ENCODE measurements at regions not wholly inside any gene's neighbourhood (a gene's known extent, or its start where the extent isn't known, plus 50 kb on each side); places are given as distances from the start of the nearest gene placed in this dataset.

DNA sequence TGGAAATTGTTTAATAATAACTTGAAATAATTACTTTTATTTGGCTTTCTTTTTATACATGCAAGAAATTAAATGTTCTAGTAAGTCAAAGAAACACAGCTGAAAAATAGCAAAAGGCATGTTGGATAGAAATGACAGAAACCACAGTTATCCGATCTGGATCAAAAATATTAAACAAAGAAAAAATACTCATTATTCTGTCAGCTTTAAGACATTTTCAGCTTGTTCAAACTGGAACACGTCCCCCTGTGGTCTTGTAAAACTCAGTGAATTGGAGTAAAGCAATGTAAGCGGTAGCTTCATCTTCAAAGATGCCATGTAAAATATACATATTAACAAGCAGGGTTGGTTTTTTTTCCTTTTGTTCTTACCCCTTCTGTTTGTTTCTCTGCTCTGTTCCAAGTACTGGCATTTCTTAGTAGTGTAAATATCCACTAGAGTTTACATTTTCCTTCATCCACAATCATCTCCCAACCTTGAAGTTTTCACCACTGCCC lies 223.4 kb downstream of the IGSF11 start:
- DNase-seq = no peak

DNA sequence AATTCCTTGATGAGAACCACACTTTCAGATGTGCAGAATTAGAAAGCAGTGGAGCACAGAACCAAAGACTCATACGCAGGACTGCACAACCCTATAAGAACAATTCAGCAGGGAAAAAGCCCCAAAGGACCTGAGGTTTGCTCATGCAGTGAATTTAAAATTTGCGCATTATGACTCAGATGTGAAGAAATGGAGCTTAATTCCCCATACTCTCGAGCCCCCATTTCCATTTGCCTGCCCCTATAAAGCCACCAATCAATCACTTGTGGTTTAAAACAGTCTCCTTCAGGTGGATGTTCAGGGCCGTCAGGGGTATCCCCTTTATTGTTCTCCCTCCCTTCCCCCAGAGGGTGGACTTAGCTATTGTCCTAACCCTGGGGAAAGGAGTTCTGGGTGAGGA lies 221.2 kb downstream of the IGSF11 start:
- no peak for DNase-seq

DNA sequence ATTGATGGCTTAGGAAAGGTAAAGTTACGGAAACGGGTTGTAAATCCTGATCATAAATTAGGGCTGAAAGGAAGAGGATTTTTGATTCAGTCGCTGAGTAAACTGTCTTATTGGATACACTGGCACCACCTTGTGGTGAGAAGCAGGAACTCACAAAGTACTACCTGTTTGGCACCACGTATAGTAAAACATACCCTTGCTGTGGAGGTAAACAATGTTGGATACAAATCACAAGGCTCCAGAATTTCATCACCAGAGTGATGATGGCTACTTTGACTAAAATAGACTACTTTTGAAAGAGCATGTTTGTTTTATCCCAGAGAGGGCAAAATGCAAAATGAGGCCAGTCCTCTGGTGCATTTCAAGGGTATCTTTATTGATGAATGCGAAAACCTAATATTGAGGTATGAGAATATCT lies 216.9 kb downstream of the IGSF11 start:
- DNase-seq = peak in 2 of 5 donors; percentile 3 to 37

DNA sequence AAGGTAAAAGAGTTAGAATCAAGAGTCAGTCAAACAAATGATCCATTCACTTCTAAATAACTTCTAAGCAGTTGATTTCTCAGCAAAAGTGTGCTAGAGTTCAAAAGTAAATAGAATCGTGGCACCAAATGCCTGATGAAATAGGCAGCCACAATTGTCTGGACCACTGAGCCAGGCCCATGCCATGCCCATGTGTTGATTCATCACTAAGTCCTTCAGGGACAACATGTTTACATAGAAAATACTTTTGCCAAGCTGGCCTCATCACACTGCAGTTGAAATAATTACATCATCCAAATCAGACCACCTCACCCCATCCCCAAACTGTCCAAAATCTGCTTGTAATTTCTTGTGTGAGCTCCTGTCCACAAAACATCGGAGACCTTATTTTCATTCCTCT lies 216.3 kb downstream of the IGSF11 start:
- no peak for DNase-seq

DNA sequence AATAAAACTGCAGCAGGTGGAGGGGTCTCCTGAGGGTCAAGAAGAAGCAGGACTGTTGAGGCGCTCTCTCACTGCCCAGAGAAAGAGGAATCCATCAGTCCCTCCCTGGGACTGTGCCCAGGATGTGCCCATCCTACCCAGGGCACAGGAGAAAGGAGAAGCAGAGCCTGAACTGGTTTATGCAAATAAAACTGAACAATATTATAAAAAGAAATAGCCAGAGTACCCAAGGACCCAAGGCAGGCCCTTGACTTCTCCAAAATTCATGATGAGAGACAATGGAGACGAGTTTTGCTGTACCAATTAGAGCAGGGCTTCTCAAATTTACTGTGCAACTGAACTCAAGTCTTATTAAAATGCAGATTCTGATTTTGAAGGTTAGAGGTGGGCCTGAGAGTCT lies 211.0 kb downstream of the IGSF11 start:
- no peak for DNase-seq

DNA sequence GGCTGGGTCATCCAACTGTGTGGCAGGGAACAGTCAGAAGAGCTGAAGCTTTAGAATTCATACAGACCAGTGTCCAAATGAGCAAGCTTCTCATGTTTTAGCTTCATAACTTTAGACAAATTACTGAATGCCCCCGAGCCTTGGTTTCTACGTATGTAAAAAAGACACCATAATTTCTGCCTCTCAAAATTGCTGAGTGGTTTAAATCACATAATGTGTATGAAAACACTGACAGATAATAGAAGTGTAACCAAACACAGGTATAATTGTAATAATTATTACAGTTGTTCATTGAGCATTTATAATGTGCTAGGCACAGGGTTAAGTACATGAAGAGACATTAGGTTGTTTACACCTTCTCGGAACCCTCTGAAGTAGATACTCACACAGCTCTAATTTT lies 207.2 kb downstream of the IGSF11 start:
- no peak for DNase-seq

DNA sequence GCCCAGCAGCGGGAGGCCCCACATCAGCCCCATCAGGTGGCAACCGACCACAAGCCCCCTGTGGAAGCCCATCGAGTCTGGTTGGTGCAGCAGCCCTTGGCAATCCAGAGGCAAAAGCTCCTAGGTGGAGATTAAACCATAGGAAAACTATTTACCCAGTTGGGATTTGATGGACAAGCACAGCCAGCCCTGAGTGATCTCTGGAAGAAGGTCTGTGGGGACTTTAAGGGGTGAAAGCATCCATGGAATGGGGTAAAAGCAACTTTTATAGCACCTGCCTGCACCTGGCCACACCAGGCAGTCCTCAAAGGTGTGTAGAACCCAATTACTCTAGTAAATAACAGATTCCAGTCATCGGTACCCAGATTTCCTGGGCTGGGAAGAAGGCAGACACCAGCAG lies 206.3 kb downstream of the IGSF11 start:
- no peak for DNase-seq

DNA sequence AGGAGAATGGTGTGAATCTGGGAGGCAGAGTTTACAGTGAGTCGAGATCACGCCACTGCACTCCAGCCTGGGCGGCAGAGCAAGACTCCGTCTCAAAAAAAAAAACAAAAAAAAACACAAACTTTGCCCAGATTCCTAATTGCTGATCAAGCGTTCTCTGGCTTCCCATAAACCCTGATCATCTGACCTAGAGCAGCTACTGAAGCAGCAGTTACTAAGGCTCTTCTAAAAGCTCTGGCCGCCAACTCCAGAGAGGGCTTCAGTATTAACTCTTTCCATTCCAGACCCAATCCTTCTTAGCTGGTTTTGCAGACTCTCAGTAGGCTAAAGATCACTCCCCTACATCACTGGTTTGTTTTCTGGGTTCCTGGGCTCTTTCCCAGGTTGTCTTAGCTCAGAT lies 201.6 kb downstream of the IGSF11 start:
- DNase-seq = no peak

DNA sequence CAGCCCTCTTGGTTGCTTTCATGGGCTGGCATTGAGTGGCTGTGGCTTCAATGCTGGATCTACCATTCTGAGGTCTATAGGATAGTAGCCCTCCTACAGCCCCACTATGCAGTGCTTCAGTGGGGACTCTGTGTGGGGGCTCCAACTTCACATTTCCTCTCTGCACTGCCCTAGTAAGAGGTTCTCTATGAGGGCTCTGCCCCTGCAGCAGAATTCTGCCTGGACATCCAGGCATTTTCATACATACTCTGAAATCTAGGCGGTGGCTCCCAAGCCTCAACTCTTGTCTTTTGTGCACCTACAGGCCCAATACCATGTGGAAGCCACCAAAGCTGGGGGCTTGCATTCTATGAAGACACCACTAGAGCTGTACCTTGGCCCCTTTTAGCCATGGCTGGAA lies 195.8 kb downstream of the IGSF11 start:
- DNase-seq = no peak

DNA sequence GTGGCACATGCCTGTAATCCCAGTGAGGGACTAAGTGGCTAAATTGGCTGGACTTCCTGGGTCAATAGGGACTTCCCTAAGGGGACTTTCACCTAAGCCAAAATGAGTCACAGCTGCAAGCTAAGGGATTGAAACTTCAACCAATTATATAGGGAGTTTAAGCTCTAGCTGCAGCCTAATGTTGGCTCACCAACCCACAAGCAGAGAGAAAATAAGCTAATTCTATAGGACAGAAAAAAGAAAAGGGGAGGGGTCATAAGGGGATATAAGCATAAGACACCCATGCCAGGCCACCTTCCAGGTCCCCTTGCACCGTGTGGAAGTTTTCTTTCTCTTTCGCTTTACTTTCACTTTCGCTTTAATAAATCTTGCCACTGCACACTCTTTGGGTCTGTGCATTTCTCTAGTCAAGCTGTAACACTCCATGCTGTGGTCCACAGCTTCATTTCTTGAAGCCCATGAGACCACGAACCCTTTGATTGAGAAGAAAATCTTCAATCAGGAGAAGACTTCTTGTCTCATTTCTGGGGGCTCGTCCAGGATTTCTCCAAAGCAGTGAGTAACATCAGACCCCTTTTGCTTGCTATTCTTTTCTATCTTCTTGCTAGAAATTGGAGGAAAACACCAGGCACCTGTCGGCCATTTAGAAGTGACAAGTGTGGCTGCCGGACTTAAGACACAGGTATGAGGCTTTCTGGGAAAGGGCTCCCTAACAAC lies 192.3 kb downstream of the IGSF11 start:
- no peak for DNase-seq

DNA sequence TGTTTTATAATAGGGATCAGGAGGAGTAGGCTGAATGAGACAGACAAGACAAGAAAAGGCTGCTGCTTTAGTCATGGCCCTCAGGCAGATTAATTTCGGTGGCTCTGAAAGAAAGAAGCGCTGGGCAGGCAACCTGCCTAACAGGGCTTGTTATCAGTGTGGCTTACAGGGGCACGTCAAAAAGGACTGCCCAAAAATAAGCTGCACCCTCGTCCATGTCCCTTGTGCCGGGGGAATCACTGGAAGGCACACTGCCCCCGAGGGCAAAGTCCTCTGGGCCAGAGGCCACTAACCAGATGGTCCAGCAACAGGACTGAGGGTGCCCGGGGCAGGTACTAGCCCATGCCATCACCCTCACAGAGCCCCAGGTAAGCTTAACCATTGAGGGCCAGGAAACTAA lies 188.5 kb downstream of the IGSF11 start:
- DNase-seq = no peak

Data from T-helper 1 cell (primary cell).